Upper lobe of right lung (tissue), 1 donor: ENCODE measurements at regions not wholly inside any gene's neighbourhood (a gene's known extent, or its start where the extent isn't known, plus 50 kb on each side); places are given as distances from the start of the nearest gene placed in this dataset.

ENCODE experiments used
- ATAC-seq: fragments of 200-7000 bp; cut with Tn5 transposase; one replicate; pipeline ENCODE4 v1.9.1; 2020; ENCODE audit warnings: mild to moderate bottlenecking, moderate library complexity
- DNase-seq: peaks from one replicate; pipeline ENCODE4 v3.0.0-alpha.2; 2020
- H3K27ac ChIP-seq: fragments of 200-600 bp; one replicate; pipeline ENCODE4 v1.8.0; 2022
- H3K27me3 ChIP-seq: fragments of 200-600 bp; one replicate; pipeline ENCODE4 v1.8.0; 2022; ENCODE audit warnings: mild to moderate bottlenecking
- H3K36me3 ChIP-seq: fragments of 200-600 bp; one replicate; pipeline ENCODE4 v1.8.0; 2022
- H3K4me1 ChIP-seq: fragments of 200-600 bp; one replicate; pipeline ENCODE4 v1.8.0; 2022
- H3K4me3 ChIP-seq: fragments of 200-600 bp; one replicate; pipeline ENCODE4 v1.8.0; 2022; ENCODE audit warnings: mild to moderate bottlenecking
- H3K9me3 ChIP-seq: fragments of 200-600 bp; one replicate; pipeline ENCODE4 v1.8.0; 2022
- CTCF ChIP-seq: fragments of 200-600 bp; IDR thresholded peaks from one replicate; pipeline ENCODE4 v1.8.0; 2022; ENCODE audit warnings: antibody characterized with exemption
- intact Hi-C: fragments of 100-400 bp; cut with DNase I; formaldehyde crosslinking; loops from one replicate; pipeline ENCODE4 v1.11.0; 2022
- donor health status: DM: no; HTN: yes; CAD: no; lungs with severe emphysema.

GRCh38 chr1:55425310-55425930, 210.3 kb upstream of the USP24 start:
- no peaks in the 10 kb centered on the region for H3K36me3 ChIP-seq
- no peaks in the 10 kb centered on the region for H3K27me3 ChIP-seq
- intact Hi-C loops, result no loop called here
- no peak overlapping the region for H3K27ac ChIP-seq
- H3K9me3 ChIP-seq, result no peaks in the 10 kb centered on the region
- DNase-seq, result no peak
- ATAC-seq, result no peak
- no peak for TF ChIP-seq CTCF
- H3K4me3 ChIP-seq, result no peak overlapping the region
- peaks cover 23% of the 10 kb centered on the region for H3K4me1 ChIP-seq

GRCh38 chr1:55423376-55423775, 208.2 kb upstream of the USP24 start:
- Histone ChIP-seq H3K4me3 (no peak overlapping the region), H3K27ac (no peak overlapping the region), H3K36me3 (no peaks in the 10 kb centered on the region), H3K4me1 (peaks cover 11% of the 10 kb centered on the region), H3K27me3 (no peaks in the 10 kb centered on the region), H3K9me3 (no peaks in the 10 kb centered on the region)
- no peak for TF ChIP-seq CTCF
- ATAC-seq, result no peak
- intact Hi-C loops, result no loop called here
- no peak for DNase-seq

GRCh38 chr1:55420929-55421716, 206.0 kb upstream of the USP24 start:
- H3K36me3 ChIP-seq, result no peaks in the 10 kb centered on the region
- H3K9me3 ChIP-seq, result no peaks in the 10 kb centered on the region
- no peaks in the 10 kb centered on the region for H3K27me3 ChIP-seq
- DNase-seq (no peak), ATAC-seq (no peak)
- TF ChIP-seq CTCF, result no peak
- H3K4me3 ChIP-seq, result no peak overlapping the region
- H3K27ac ChIP-seq, result no peak overlapping the region
- intact Hi-C loops, result no loop called here
- H3K4me1 ChIP-seq, result no peaks in the 10 kb centered on the region

GRCh38 chr1:55420026-55420425, 204.9 kb upstream of the USP24 start:
- intact Hi-C loops, result no loop called here
- Histone ChIP-seq H3K4me3 (no peak overlapping the region), H3K4me1 (no peaks in the 10 kb centered on the region), H3K9me3 (no peaks in the 10 kb centered on the region), H3K27me3 (no peaks in the 10 kb centered on the region), H3K36me3 (no peaks in the 10 kb centered on the region), H3K27ac (no peak overlapping the region)
- ATAC-seq, result no peak
- DNase-seq, result no peak
- no peak for TF ChIP-seq CTCF

- Histone ChIP-seq H3K27me3 (no peaks in the 10 kb centered on the region), H3K36me3 (no peaks in the 10 kb centered on the region), H3K27ac (no peak overlapping the region), H3K9me3 (no peaks in the 10 kb centered on the region), H3K4me3 (no peak overlapping the region), H3K4me1 (no peaks in the 10 kb centered on the region)
- peak; percentile 72 for ATAC-seq
- no peak for TF ChIP-seq CTCF
- no peak for DNase-seq
- intact Hi-C loops, result no loop called here
Observed at GRCh38 chr1:55418208-55419000, 203.2 kb upstream of the USP24 start.
